Renal cortex interstitium (tissue), 11 donors: ENCODE measurements at regions not wholly inside any gene's neighbourhood (a gene's known extent, or its start where the extent isn't known, plus 50 kb on each side); places are given as distances from the start of the nearest gene placed in this dataset.

ENCODE experiments used
- DNase-seq, 11 donors: peaks; one replicate each; pipeline ENCODE4 v3.0.0-alpha.2; 2013; ENCODE audit warnings: low read depth in 9 of 11, low spot score in 4 of 11; ENCODE audit errors: extremely low read depth in 1 of 11

DNA sequence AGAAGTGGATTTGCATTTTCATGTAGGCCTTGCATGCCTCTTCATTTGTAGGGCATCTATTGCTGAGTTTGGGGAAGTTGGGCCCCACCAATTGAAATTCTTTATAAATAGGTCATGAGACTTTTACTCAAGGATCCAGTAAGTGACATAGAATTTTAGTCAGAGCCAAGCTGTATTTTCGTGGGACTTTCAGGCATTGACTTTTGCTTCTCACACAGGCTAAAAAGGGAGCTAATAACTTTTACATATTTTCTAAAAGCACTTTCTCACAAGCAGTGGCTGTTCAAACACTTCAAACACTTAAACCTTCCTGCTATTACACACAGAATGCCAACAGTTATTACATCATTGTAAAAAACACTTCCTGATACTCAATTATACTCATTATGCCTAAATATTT lies 260.5 kb downstream of the MSRB3 start:
- DNase-seq: no peak

DNA sequence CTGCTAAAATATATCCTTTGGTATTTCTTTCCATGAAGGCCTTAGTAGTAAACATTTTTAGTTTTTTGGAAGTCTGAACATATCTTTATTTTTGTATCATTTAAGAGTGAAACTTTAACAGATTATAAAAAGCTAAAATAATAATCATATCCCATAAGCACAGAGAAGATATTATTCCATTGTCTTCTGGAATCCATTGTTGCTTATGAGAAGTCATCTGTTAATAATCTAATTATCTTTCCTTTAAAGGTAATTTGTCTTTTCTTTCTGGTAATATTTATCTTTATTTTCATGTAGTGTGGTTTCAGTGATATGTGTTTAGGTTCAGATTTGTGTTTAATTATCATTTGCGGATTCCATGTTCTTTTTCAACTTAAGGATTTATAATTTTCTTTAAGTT lies 261.7 kb downstream of the MSRB3 start:
- no peak for DNase-seq

DNA sequence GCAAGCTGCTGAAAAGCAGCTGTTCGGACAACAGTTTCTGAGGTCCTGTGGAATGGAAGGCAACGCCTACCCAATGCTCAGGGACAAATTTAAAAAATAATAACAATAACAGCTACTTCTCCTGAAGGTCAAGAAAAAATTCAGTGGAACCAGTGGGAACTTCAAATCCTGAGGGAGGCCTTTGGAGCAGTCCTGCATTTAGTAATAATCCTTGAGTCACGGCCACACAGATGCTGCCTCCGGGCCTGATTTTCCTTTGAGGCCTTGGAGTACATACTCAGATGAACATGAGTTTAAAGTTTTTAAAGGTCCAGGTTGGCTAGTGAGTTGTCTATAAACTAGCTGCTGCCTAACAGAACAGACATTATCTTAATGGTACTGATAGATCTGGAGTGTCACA lies 268.0 kb downstream of the MSRB3 start:
- no peak for DNase-seq

DNA sequence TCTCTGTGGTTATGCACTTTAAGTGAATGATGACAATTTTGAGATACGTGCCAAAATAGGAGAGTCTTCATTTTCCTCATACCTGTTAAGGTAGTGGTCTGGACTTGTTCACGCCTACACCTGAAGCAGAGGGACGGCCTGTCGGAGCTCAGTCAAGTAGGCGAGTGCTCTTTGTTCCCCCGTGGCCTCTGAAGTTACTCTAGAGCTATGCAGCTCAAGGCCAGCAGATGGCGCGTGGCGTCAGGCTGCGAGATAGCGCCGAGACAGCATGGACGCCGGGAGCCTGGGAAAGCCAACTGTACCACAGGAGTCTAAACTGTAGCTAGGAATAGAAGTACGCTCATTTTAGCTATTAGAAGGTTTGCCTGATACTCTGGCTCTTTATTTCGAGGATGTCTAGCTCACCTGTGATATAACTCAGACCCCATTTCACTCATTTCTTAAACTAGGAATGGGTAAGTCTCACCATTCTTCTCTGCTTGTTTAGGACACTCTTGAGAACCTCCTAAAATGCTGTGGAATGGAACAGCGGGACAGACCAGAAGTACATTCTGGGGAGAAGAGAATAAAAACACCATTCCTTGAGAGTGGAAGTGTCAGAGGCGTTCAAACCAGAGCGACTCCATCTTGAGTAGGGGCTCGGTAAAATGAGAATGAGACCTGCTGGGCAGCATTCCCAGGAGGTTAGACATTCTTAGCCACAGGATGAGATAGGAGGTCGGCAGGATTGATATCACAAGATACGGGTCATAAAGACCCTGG lies 267.4 kb upstream of the HMGA2 start:
- DNase-seq: peak in 6 of 11 donors; percentile 72 to 82 (median 76)

DNA sequence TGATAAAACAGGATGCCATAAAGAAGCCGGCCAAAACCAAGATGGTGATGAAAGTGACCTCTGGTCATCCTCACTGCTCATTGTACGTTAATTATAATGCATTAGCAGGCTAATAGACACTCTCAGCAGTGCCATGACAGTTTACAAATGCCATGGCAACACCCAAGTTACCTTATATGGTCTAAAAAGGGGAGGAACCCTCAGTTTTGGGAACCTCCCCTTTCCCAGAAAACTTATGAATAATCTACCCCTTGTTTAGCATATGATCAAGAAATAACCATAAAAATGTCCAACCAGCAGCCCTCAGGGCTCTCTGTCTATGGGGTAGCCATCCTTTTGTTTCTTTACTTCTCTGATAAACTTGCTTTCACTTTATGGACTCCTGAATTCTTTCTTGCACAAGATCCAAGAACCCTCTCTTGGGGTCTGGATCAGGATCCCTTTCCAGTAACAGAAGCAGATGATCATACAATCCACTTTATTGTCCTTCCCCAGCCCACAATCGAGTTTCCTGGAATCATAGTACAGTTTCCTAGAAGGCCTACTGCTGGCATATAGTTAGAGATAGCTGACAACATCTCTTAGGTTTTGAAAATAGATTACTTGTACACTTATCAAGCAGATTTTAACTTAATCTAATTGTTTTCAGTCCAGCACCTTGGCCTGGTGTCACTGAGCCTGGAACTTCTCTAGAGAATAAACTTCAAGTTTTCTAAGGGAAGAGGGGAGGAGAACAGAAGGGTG lies 266.7 kb upstream of the HMGA2 start:
- no peak for DNase-seq

DNA sequence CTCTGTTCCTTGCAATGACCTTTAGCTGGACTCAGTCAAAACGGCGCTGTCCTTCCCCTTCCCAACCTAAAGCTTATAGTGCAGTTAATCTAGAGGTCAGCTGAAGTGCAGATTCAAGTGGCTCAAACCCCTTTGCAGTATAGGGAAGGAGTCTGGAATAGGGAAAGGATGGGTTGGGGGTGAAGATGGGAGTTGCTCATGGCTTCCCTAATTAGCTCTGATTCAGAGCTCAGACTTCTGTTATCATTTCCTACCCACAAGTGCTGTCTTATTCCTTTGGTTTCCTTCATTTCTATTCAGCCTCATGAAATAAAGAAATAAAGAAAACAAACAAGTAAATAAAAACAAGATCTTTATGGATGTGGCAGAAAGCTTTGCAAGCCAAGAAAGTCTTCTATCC lies 264.0 kb upstream of the HMGA2 start:
- DNase-seq: no peak

DNA sequence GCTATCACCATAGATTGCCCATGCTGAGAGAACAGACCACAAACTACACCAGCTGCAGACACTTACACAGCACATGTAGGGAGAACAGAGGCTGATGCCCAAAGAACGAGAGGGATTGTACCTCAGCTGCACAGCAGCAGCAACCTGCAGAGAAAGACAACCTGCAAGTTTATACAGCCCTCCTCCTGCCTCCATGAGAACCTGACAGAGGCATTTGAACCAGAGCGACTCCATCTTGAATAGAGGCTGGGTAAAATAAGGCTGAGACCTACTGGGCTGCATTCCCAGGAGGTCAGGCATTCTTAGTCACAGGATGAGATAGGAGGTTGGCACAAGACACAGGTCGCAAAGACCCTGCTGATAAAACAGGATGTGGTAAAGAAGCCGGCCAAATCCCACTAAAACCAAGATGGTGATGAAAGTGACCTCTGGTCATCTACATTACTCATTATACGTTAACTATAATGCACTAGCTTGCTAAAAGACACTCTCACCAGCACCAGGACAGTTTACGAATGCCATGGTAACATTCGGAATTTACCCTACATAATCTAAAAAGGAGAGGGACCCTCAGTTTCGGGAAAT lies 262.4 kb upstream of the HMGA2 start:
- DNase-seq: no peak

DNA sequence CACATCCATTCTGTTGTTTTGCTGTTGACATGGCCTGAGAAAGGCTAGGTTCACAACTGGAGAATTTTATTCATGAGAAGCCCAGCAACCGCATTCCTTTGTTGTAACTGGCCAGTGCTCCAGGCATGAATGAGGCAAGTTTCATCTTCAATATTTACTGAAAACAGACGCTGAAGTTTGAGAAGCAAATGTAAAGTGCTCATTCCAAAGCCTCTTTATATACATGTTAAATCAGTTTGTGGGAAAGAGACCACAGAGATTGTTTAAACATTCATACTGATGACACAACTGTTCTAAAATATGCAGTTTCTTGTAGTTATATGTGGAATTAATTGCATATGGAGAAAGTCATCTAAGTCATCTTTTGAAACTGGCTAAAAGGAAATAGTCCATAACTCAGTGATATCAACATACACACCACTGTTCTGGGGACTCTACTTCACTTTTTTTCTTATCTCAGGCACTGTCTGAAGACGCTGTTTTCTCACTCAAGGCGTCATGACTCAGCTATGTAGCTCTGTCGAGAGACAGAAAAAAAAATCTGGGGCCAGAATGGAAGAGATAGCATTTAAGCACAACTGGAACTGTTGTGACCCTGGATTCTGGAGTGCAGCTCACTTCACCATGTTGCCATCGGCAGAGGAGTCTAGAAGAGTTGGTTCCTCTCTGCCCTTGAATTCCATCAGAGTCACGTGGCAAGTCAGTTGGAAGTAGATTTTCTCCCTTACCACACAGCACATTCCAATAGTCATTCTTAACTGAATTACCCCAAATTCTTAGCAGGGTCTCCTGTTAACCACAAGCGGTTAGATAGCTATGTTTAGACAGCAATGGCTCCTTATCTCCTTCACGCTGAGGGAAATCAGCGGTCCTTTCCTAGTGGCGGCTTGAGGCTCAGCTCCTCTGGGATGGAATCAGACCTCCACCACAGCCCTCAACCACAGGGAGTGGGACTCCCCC lies 258.4 kb upstream of the HMGA2 start:
- DNase-seq: no peak

DNA sequence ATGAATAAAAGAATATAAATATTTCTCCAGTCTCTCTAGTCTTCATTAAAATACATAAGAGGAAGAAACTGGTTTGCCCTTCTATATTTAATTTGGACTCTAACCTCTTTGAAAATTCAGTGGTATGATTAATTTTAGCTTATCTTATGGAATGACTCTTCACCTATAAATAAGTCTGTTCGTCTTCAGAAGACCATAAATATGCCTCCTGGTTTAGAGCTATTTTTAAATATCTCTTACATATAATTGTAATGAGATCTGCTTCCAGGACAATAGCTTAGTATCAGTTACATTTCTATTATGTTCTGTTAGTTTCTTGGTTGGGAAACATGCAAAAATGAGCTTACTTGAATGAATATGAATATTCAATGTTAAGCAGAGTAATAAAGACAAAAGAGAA lies 257.5 kb upstream of the HMGA2 start:
- DNase-seq: no peak

DNA sequence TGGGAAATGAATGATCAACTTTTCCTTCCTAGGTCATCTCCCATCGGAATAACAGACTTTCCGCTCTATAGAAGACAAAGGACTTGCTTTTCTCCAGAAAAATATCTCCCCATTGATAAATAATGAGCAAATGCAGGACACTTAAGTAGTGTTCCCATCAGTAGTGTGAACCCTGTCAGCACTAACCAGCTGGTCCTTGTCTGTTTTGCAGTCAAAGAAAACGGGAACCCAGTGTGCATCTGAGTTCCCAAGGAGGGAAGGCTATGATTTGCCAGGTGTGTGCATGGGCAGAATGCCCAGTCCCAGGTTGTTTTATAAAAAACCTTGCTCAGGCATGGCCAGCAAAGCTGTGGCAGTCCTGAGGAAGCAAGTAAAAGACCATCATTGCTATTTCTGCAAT lies 256.5 kb upstream of the HMGA2 start:
- DNase-seq: no peak

DNA sequence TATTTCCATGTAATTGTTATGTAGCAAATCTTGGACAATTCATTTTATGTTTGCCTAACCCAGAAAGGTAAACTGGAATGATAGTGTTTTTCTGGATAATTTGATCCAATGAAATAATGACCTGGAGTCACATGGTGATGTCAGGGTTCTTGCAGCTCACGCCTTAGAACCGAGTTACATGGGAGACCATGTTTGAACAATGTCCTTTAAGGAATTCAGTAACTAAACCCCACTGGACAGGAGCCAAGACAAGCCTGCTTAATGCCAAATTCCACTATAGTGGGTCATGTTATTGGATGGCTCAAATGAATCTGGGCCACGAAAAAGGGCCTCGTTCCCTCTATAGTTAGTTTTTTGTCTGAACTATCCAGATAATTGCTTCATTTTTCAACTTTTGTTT lies 255.8 kb upstream of the HMGA2 start:
- no peak for DNase-seq

DNA sequence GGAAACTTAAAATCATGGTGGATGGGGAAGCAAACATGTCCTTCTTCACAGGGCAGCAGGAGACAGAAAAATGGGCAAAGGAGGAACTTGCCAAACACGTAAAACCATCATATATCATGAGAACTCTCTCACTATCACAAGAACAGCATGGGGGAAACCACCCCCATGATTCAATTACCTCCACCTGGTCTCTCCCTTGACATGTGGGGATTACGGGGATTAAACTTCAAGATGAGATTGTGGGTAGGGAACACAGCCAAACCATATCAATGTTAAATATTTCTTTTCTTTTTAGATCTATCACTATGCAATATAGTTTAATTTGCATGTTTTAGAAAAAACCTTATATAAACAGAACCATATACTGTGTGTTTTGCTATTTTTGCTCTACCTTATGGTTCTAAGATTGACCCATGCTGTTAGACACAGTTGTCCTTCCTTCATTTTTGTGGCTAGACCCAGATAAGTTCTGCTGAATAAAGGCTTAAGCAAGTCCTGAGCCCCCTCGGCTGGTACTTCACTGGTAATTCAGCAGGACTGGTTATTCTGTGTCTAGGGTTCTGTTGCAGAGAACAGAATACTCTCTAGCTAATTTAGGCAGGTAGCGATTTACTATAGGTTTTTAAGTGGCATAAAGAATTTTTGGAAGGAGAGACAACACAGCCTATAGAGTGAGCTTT lies 253.7 kb upstream of the HMGA2 start:
- DNase-seq: no peak

DNA sequence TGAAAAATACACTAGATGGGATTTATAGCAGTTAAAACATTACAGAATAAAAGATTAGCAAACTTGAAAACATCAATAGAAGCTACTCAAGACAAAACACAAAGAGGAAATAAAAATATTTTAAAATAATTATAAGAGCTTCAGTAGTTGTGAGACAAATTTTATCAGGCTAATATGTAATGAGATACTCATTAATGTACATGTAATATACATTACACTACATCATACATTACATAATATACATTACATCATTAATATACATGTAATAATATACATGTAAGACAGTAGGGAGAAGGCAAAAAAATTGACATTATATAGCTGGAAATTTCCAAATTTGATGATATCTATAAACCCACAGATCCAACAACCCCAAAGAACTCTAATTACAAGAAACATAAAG lies 249.4 kb upstream of the HMGA2 start:
- no peak for DNase-seq

DNA sequence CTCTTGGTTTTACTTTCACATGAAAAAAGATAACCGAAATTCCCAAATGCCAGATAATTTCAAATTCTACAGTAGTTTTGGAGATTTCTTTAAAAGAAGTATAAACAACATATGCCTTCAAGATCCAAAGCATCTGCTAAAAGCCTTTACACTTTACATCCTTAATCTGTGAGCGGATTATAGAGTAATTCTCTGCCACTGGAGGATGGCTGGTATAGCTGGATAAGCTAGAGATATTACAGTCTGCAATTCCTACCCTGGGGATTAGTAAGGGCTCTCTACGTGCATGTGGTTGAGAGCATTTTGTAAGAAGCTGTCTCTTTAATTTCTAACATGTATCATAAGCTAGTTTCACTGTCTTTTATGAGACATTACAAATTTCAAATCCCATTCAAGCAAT lies 240.3 kb upstream of the HMGA2 start:
- no peak for DNase-seq

DNA sequence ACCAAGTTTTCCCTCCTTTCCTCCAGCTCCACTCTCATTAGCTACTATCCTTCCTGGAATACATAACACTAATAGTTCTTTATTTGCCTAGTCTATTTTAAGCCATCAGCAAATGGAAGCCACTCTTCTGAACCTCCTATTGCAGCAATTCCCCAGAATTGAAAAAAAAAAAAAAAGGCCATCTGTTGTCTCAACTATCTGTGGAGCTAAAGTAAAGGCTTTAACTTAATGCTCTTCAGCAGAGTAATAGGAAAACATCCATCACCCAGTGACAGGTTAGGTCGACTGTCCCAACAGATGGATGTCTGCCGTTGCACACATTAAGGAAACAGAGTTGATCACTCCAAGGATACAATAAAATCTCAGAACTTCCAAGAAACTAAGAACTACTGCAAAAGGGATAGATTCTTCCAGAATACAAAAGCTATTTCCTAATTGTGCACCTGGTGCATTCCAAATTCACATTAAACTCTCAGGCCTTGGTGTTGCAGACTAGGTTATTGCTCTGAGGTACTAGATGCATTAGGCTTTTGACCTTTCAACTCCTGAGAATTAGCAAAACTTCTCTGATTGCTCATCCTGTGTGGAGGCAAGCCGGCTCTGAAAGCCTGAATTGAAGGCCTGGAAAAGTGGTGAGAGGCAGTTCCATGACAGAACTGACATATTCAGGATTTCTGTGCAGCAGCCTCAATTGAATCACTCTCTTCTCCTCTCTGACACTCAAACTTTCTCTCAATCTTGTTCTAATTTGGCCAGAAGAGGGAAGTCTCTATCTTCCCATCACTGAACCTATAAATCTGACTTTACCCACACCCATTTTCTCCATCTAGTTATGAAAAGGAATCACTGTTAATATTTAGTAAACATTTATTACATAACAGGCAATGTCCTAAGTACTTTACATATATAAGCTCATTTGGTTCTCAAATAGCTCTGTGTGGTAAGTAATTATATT lies 238.4 kb upstream of the HMGA2 start:
- no peak for DNase-seq

DNA sequence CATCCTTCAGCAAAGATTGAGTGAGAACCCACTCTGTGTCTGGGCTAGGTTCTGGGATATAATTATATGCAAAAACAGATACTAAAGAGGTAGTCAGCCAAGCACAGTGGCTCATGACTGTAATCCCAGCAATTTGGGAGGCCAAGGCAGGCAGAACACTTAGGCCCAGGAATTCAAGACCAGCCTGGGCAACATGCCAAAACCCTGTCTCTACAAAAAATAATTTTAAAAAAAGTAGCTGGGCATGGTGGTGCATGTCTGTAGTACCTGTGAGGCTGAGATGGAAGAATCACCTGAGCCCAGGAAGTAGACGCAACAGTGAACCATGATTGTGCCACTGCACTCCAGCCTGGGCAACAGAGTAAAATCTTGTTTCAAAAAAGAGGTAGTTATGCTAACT lies 237.5 kb upstream of the HMGA2 start:
- DNase-seq: no peak

DNA sequence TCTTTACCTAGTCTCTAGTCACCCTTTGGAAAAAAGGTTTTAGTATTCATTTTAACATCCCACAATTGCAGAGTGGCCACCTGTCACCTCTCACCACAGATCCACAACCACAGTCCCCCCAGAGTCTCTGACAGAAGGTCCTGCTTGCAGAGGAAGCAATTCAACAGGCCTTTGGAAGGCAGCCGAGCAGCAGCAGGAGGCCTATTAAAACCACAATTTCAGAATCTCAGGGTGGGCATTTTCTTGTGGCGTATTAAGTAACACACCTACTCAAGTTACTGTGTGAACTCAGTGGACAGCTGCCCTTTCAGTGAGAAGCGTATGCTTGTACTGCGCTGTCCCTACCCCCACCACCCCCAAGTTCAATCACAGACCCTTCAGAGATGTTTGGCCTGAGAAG lies 234.0 kb upstream of the HMGA2 start:
- DNase-seq: no peak

DNA sequence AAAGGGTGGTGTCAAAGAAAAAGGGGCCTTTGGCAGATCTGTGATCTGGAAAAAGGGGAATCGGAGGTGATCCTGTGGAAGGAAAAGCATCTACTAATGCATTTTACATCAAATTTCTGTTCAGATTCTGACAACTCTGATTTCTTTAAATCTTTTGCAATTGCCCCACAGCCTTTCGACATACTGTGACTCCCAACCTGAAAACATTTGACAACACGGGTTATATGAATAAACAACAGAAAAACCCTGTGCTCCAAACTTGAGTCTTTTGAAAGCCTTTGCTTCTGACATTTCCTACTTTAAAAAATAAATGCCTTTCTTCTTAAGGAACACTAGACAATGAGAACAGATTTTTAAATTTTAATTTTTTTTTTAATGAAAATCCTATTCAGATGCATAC lies 231.9 kb upstream of the HMGA2 start:
- no peak for DNase-seq
